Stimulated activated CD8-positive, alpha-beta memory T cell treated with anti-CD3 and anti-CD28 coated beads, Interleukin-4, amount 100 ng/mL, for 4 hours (primary cell): ENCODE measurements at regions not wholly inside any gene's neighbourhood (a gene's known extent, or its start where the extent isn't known, plus 50 kb on each side); places are given as distances from the start of the nearest gene placed in this dataset.

Experiments used
- DNase-seq, 2 donors: peaks; one replicate each; pipeline ENCODE4 v3.0.0-alpha.2; 2020; ENCODE audit warnings: low read depth in 2 of 2, low spot score in 1 of 2

DNA sequence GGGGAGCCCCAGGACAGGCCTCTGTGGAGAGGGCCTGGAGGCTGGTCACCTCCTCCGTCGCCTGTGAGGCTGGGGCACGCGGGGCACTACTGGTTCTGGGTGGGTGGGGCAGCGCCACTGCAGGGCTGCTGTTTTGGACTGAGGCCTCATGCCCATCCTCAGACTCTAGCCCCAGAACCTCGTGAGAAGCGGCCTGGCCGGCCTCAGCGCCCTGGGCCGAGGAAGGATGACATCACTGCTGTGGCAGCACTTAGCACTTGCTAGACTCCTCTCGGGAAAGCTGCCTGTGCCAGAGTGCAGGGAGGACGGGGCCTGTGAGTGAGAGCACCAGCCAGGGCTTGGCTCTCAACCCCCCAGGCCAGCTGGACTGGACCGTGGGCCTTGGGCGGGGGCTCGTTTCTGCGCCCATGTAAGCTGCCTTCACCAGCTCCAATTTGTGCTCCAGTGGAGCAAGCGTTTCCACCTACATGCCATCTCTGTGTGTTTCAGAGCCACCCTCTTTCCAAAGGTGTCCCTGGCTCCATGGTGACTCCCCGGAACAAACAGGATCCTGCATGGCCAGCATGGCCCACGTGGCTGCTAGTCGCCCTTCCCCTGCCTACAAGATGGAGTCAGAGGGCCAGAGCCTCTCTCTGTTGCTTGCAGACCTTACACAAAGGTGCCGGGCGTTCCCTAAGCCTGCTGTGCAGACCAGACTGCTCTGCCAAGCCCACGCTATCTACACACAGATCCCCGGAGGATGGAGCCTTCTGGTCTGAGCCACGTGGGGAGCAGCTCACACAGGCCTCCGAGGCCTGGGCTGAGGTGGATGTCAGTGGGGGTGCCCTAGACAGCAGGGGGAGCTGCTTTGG lies 102.9 kb downstream of the CTTN start:
- DNase-seq = no peak

DNA sequence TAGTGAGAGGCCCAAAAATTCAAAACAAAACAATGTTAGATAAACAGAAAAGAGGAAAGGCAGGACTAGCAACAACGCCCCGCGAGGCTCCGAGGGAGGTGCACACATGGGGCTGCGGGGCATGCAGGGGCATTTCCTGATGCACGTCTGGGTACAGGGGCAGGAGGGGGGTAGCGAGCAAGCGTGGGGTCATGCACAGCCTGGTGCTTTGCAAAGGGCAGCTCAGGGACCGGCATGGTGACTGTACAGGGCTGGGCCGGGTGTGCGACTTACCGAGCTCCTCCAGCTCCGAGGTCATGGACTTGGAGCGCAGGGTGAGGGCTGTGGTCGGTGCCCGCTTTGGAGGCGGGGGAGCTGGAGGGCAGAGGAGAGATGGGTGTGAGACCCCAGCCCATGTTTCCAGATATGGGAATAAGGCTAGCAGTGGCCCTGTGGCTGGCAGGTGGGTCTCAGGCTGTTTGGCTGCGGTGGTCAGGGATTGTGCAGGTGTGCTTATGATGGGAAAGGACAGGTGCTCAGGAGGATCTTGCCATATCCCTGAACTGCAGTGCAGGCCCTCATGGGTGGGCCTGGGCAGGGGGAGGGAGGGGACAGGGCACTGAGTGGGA lies 103.7 kb downstream of the CTTN start:
- no peak for DNase-seq

DNA sequence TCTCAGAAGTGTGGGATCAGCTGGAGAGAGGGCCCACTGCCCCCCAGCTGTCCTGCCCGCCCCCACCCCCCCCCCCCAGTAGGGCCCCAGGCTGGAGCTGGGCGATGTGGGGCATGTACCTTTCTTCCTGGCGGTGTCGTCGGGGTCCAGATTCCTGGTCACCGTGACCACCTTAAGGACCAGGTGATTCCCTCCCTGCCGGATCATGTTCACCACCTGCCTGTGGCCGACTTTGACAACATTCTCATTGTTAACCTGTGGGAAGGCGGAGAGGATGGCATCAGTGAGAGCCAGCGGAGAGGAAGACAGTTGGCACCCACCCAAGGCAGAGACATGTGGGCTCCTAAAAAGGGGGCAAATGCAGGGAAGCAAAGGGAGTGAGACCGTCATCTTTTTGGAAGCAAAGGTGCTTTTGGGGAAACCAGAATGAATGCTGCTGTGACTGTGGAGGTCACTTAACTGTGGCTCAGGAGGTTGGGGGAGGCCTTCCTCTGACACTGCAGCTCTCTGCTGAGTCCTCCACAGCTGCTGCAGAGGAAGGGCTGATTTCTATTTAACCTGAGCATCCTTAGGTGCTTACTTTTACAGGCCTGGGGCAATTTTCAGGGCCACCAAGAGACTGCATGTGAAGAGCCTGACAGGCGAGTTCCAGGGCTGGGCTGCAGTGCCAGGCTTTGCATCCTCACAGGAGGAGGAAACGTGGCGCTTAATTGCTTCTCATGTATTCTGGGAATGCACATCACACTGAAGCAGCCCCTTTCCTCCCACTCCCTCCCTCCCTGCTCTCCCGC lies 104.5 kb downstream of the CTTN start:
- no peak for DNase-seq

DNA sequence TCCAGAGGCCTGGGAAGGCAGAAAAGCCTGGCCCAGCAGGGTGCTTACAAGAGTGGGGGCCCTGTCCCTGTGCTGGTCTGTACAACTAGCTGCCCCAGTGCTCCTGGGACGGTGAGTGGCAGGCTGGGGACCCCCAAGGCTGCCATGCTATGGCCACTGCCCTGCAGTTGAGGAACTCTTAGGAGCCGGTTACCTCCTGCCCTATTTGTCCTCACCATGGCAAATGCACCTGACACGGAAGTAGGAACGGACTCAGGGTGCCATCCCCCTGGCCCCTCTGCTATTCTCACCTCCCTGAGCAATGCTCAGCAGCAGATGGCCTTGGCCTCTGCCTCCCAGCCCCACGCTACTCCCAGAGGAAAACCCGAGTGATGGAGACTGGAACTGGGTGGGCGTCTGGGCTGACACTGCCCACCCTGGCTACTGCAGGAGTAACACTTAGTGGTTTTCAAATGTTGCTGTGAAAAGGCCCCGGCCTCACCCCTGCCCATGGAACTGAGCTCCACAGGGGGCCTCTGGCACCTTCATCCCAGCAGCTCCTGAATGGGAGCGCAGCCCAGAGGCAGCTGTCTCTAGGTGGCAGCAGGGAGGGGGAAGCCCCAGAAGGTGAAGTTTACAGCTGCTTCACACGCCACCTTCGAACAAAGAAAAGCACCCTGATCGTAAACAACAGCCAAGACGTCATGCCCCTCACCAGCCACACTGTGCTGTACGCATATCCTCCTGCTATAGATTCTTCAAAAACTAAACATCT lies 105.3 kb downstream of the CTTN start:
- no peak for DNase-seq

DNA sequence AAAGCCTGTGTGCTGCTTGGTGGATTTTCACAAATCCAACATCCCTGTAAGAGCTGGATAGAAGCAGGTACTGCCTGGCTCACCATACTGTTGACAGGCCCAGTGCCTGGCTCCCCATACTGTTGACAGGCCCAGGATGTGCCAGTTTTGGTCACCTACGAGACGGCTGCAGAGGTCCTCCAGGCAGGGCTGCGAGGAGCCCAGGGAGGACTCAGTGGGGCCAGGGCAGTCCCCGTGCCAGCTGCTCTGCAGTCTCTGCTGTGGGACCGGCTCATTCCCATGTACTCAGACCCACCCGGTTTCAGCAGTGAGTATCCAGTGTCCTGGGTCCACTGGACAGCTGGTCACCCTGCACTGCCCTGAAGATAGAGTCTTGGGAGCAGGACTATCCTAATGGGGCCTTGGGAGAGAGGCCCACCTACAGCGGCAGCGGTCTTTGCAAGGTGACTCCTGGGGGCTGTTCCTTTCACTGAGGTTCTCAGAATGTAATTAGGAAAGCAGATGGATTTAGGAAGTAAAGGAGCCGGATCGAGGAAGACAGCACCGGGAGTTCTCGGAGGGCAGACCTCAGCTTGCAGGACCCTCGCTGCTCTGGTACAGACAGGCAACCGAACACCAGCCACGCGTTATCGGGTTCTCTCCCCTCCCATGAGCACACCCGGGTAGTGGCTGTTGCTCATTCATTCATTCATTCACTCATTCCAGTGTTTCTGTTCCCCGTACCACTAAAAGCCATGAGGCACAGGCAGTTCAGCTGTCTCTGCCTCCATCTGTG lies 106.1 kb downstream of the CTTN start:
- DNase-seq = no peak

DNA sequence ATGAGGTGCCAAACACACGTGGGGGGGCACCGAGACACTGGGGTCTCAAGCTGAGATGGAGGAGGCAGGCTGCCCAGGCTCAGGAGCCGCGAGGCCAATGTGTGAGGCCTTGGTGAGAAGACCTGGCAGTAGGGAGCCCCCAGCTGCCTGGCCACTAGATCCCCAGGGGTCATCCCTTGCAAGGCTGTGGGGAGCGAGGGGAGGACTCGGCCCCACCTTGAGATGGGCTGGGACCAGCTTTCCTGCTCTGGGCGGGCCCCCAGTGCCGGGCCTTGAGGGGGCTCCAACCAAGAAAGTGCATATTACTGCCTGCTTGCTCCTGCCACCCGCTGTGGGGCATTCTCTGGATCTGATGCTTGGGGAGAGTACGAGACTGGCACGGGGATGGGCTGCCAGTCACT lies 107.0 kb downstream of the CTTN start:
- DNase-seq = no peak

DNA sequence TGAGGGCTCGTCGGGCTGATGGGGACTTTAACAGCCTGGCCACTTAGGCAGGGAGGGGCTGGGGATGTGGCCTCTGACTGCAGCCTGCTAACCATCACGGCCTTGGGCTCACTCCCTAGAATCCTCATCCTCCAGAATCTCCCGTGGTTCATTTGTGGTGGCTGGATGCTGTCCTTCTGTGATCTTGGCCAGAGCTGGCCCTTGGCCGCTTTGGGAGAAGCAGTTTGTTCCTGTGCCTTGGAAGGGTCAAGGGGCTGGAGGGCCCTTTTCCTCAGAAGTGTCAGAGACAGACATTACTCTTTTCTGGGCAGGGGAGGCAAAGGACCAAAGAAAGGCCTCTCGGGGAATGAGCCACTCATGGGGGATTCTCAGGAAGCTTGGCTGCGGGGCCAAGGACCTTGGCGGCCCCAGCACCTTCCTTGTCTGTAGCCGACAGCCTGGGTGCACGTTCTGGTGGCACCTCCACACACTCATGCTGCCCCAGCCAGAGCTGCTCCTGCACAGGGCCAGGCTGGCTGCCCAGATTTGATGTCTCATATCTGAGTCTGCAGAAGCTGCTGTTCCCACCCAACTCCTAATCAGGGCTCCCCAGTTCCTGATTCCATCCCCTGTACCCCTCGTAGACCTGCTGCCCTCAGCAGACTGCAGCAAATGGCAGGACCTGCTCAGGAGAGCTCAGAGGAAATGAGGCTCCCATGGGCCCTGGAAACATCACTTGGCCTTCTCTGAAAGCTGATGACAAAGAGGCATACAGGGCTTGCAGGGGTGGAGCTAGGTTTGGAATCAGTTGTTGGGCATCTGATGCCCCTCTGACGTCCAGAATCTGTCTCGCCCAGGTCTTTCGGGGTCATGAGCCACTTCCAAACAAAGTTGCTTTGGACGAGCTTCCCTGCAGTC lies 107.7 kb downstream of the CTTN start:
- no peak for DNase-seq

DNA sequence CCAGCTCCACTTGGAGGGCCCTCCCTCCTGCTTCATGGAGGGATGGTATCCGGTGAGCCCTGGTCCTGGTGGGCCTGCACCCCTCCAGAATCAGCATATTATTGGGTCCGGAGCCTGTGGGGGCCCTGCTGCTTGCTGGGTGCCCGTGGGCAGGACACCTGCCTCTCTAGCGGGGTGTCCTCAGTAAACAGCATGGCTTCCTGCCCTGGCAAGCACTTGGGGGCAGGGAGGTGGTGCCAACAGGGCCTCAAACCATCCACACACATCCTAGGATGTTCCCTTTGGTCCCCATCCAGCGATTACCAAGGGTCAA lies 108.3 kb downstream of the CTTN start:
- DNase-seq = no peak

DNA sequence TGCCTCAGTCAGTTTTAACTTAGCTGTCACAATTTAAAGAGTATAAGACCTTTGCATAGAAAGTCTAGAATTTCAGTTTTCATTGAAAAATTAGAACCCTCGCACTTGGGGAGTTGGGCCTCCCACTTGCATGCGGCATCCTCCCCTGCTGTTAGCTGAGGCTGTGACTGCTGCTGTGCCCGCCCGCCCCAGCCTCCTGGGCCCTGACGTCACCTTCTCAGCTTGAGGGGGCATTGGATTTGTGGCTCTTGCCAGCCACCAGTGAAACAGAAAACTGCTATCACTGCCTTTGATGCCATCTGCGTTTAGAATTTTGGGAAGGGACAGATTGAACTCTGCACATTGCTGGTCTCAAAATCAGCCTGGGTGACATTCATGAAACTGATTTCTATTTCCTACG lies 108.7 kb downstream of the CTTN start:
- no peak for DNase-seq

DNA sequence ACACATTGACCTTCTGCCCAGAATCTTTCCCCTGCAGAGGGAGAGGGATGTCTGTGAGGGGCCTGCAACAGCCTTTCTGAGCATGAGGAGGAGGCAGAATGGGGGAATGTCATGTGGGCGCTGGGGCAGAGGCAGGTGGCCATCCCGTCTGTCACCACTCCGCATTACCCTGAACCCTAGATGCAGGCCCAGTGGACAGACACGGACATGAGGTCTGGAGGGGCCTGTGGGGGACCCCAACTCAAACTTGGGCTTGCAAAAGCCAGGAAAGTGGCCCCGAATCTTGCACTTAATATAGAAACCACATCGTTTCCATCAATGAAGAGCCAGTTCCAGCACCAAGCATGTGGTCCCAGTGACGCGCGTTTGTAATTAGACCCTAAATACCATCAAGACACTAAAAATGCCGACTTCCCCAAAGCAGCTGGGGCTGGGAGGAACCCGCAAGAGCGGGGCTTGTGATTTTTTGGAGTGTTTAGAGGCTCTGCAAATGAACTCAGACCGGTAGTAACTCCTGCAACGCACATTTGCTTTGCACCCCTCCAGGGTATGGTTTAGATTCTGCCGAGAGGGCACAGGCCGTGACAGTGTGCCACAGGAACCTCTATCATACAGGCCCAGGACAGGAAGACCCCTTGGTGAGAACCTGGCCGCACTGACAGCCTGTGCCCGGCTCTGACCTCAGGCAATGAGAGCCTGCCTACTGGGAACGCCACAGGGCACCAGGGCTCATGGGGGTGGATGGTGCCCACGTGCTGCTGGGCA lies 109.3 kb downstream of the CTTN start:
- DNase-seq = no peak

DNA sequence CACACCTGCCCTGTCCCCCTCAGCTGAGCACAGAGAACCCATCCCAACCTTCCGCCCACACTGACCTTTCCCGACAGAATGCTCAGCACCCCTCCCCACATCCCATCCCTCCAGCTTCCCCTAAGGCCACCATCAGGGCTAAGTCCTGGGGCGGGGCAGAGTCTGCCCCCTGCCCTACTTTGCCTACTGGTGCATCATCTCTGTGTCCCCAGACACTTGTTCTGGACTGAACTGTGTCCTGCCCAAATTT lies 109.8 kb downstream of the CTTN start:
- no peak for DNase-seq

DNA sequence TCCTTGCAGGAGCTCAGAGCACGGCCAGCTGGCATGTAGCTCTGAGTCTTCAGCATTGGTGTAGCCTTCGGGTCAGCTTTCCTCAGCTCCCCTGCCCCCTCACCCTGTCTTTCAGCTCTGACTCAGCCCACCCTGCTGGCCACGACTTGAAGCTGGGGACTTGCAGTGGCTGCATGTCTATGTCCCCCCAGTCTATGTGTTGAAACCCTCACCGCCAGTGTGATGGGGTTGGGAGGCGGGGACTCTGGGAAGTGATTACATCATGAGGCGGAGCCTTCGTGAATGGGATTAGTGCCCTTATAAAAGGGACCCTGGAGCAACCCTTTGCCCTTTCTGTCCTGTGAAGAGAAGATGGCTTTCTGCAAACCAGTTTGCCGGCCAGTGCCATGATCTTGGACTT lies 111.1 kb downstream of the CTTN start:
- no peak for DNase-seq

DNA sequence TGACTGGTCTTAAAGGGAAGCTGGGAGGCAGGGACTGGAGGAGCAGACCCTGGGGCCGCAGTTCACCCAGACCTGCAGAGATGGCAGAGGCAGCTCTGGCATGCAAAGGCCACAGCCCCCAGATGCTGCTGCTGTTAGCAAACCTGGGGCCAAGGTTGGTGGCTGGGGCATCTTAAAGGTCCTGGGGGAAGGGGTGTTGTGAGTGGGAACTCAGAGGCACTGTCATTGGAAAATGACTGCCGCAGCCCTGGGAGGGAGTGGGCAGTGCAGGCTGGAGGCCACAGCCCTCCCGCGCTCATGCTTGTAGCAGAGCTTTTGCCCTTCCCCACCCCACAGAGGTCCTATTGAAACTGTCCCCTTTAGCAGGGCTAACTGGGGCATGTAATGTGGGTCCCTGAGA lies 111.8 kb downstream of the CTTN start:
- no peak for DNase-seq

DNA sequence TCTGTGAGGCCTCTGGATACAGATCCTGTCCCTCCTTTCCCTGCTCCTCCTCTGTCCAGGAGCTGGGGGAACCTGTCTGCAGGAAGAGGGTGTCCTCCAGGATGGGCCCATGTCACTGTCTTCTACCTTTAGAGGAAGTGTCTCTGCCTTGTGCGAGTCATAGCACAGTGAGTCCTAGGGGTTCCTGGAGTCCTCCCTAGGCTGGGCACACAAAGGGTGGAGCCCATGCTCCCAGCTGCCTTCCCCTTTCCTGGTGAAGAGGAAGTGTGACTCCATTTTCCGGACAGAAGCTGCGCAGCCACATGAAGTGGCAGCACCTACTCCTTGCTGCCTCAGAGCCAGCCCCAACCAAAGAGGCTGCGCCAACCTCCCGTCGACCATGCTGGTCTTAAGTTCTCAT lies 112.2 kb downstream of the CTTN start:
- DNase-seq = no peak

DNA sequence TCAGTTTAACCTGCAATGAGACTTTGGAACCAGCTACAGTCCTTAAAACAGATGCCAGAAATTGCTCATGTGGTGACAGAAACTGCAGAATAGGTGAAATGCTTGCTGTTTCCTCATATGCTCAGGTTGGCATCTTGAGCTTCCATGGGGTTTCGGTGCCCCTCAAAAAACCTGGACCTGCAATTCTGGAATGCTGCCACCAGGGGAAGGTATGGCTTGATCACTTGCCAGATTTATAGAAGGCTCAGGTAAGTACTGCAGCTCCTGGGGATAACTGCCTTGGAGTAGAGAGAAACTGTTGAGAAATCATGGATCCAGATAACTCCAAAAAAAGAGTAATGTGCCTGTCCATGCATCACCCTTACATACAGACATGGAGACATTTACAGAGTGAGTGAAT lies 113.0 kb downstream of the CTTN start:
- DNase-seq = no peak

DNA sequence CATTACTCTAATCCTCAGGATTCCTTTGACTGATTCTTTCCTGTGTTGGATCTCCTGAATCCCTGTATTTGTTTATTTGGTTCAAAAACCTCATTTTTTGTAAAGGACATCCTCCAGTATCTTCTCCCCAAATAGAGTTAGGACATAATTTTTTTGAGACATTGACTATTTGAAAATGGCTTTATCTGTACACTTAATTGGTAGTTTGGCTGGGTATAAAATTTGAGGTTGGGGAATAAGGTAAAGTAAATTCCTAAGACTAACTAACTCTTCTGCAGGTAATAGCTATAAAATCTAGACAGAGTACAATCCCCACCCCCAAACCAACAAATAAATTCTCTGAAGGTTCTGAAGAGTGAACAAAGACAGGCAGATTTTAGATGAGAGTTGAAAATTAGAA lies 114.4 kb downstream of the CTTN start:
- DNase-seq = no peak

DNA sequence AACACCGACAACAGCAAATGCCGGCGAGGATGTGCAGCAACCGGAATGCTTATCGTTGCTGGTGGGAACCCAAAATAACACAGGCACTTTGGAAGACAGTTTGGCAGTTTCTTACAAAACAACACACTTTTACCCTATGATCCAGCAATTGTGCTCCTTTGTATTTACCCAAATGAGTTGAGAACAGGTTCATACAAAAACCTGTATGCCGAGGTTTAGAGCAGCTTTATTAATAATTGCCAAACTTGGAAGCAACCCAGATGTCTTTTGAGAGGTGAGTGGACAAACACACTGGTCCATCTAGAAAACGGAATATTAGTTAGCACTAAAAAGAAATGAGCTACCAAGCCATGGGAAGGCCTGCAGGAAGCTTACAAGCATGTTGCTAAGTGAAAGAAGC lies 118.9 kb downstream of the CTTN start:
- no peak for DNase-seq

DNA sequence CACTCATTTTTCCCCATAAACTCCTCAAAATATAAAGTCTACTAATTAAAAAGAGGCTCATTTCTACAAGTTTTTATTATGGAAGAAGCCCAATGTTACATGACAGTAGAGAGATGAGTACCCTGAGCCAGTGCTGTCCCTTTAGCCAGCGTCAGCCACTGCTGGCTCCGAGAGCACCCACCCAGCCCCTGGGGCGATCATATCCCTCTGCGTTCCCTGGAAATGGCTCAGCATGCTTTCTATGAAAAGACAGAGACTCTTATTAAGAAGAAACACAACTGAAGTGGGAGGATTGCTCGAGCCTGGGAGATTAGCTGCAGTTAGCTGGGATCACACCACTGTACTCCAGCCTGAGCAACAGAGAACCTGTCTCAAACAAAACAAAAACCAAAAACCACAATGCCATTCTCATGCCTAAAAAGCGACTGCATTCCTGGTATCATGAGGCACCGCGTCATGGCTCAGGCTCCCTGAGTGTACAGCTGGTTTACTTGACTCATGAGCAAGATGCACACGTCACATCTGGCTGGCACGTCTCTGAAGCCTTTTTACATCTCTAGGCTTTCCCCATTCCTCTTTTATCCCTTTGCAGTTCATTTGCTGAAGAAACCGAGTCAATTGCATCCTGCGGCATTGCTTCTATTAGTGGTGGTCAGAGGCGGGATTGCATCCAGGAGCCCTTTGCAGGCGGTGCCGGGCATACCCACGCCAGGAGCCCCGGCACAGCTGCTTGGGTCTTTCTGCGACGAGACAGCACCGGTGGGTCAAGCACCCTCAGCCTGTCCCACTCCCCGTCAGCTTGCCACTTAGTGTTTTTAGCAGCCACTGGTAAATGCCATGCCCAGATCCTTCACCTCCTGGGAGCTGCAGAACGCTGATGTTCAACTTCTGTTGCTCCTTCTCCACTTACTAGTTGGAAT lies 119.9 kb downstream of the CTTN start:
- DNase-seq = no peak
